ENCODE measurements at regions not wholly inside any gene's neighbourhood (a gene's known extent, or its start where the extent isn't known, plus 50 kb on each side); places are given as distances from the start of the nearest gene placed in this dataset.

DNA sequence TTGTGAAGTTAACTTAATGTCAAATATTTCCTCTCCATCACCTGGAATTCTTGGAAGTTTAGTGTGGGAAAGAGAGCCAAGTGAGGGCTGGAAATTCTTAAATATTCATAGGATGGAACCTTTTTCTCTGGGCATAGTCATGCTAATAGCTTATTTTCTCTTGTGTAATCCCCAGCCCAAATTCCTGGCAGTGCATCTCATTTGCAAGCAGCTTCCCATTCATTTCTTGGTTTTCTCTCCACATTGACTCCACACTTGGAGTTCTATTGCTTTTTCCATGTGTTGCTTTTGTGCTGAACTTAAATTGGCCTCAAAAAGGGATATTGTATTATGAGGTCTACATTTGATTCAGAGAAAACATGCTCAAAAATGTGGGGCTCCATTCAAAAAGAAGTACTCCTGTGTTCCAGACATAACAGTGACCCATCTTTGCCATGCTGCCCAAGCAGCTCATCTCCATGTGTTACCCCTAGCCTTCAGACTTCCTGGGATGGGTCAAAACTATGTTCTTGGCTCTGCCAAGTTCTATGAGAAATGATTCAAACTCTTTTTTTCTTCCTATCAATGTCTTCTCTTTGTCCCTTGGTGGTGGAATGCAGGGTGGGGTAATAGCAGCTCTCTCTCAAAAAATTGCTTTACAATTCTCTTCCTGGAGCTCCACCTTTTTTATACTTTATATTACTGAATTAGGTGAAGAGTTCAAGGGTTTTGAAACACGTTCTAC is 2471.5 kb downstream of the PCDH9 start:
- ChIA-PET CTCF (no interaction called here), POLR2A (no interaction called here)
- TF ChIP-seq, protein P1, sequence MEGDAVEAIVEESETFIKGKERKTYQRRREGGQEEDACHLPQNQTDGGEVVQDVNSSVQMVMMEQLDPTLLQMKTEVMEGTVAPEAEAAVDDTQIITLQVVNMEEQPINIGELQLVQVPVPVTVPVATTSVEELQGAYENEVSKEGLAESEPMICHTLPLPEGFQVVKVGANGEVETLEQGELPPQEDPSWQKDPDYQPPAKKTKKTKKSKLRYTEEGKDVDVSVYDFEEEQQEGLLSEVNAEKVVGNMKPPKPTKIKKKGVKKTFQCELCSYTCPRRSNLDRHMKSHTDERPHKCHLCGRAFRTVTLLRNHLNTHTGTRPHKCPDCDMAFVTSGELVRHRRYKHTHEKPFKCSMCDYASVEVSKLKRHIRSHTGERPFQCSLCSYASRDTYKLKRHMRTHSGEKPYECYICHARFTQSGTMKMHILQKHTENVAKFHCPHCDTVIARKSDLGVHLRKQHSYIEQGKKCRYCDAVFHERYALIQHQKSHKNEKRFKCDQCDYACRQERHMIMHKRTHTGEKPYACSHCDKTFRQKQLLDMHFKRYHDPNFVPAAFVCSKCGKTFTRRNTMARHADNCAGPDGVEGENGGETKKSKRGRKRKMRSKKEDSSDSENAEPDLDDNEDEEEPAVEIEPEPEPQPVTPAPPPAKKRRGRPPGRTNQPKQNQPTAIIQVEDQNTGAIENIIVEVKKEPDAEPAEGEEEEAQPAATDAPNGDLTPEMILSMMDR (IDR thresholded peaks at IDR 0.05; ENCODE audit: control extremely low read depth, extremely low read depth, low read depth, missing control alignments): no peak
- DNase-seq (ENCODE audit: extremely low spot score): no peak

- POLR2A ChIA-PET: no interaction called here
Measured at GRCh38 chr13:64756621-64757020, 2473.5 kb downstream of the PCDH9 start.

GRCh38 chr13:64755961-64756360 is 2474.2 kb downstream of the PCDH9 start:
- CTCF ChIA-PET: interaction anchor here (0.7 to 3.3 kb wide), 3 partner anchors 10 to 60 kb away, joined by 3 to 9 read pairs (median 7); no protein-coding TSS in a partner anchor
- DNase-seq (ENCODE audit: extremely low spot score): no peak
- POLR2A ChIA-PET: no interaction called here
- TF ChIP-seq, protein P1 (IDR thresholded peaks at IDR 0.05; ENCODE audit: control extremely low read depth, extremely low read depth, low read depth, missing control alignments): no peak

More at GRCh38 chr13:64756621-64757020, 2473.5 kb downstream of the PCDH9 start:
- CTCF ChIA-PET: interaction anchor here (0.7 to 3.3 kb wide), 3 partner anchors 9 to 60 kb away, joined by 3 to 9 read pairs (median 7); no protein-coding TSS in a partner anchor
- TF ChIP-seq, protein P1 (IDR thresholded peaks at IDR 0.05; ENCODE audit: control extremely low read depth, extremely low read depth, low read depth, missing control alignments): no peak
- DNase-seq (ENCODE audit: extremely low spot score): no peak

- TF ChIP-seq, protein P1 (IDR thresholded peaks at IDR 0.05; ENCODE audit: control extremely low read depth, extremely low read depth, low read depth, missing control alignments): no peak
- DNase-seq (ENCODE audit: extremely low spot score): no peak
- CTCF ChIA-PET: interaction anchor here (1.3 to 2.6 kb wide), 2 partner anchors 14 to 17 kb away, joined by 3 to 9 read pairs; no protein-coding TSS in a partner anchor
- POLR2A ChIA-PET: no interaction called here
Measured at GRCh38 chr13:64753233-64754000, 2476.7 kb downstream of the PCDH9 start.

DNA sequence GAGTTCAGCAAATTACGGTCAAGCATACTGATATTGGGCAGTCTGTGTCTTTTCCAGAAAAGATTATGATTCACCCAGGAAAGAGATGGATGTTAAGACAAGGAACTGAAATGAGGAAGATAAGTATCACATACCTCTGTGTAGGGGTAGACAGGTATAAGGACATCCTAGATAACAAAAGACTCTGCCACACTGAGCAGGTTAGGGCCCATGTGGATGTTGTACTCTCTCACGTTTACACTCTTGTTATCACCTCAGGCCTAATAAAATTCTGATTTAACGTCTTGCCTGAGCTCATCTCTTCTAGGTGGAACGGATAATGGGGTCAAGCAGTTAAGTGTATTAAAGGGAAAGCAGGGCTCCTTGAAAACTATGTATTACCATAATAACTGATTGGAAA is 2480.8 kb downstream of the PCDH9 start:
- no peak for DNase-seq (ENCODE audit: extremely low spot score)
- POLR2A ChIA-PET: no interaction called here
- TF ChIP-seq, protein P1 (IDR thresholded peaks at IDR 0.05; ENCODE audit: control extremely low read depth, extremely low read depth, low read depth, missing control alignments): no peak
- CTCF ChIA-PET: interaction anchor here (1.2 kb wide), 1 partner anchor 10 kb away, joined by 3 read pairs; no protein-coding TSS in a partner anchor

DNA sequence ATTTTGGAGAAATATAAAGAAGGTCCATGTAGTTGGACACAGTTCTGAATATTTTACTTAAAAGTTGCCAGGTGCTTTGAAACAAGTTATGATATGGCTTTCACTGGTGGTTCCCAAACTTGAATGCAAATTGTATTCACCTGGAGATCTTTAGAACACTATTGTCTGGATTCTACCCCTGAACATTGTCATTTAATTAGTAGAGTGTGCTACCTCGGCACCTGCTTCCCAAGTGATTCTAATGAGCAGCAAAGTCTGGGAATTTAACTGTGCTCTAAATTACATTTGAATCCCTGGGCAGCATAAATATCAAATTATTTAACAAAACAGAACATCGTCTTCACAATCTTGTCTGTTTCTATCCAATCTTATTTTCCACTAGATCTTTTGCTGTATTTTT is 2483.3 kb downstream of the PCDH9 start:
- TF ChIP-seq, protein P1 (IDR thresholded peaks at IDR 0.05; ENCODE audit: control extremely low read depth, extremely low read depth, low read depth, missing control alignments): no peak
- DNase-seq (ENCODE audit: extremely low spot score): no peak
- ChIA-PET POLR2A (no interaction called here), CTCF (interaction anchor here (1.1 kb wide), 1 partner anchor 10 kb away, joined by 7 read pairs; no protein-coding TSS in a partner anchor)
